Heart right ventricle (tissue), 16 donors: ENCODE measurements at regions not wholly inside any gene's neighbourhood (a gene's known extent, or its start where the extent isn't known, plus 50 kb on each side); places are given as distances from the start of the nearest gene placed in this dataset.

Experiments used
- ATAC-seq, 8 donors: fragments of 200-7000 bp; cut with Tn5 transposase; one replicate each; pipeline ENCODE4 v1.9.1; 2020; ENCODE audit warnings: mild to moderate bottlenecking in 8 of 8, moderate library complexity in 8 of 8, moderate number of reproducible peaks in 1 of 8
- DNase-seq, 2 donors: peaks; one replicate each; pipeline ENCODE4 v3.0.0-alpha.2; 2020
- H3K27ac ChIP-seq, 10 donors: fragments of 200-600 bp; sonication (generic) in 2 of 10; one replicate each; pipeline versions ENCODE4 v1.5.0 to v1.8.0; 2020 to 2022; ENCODE audit warnings: mild to moderate bottlenecking in 3 of 10
- H3K27me3 ChIP-seq, 7 donors: fragments of 200-600 bp; one replicate each; pipeline ENCODE4 v1.8.0; 2021 to 2022; ENCODE audit warnings: mild to moderate bottlenecking in 2 of 7
- H3K36me3 ChIP-seq, 9 donors: fragments of 200-600 bp; sonication (generic) in 1 of 9; one replicate each; pipeline versions ENCODE4 v1.5.0 to v1.8.0; 2020 to 2022; ENCODE audit warnings: mild to moderate bottlenecking in 2 of 9
- H3K4me1 ChIP-seq, 9 donors: fragments of 200-600 bp; sonication (generic) in 1 of 9; one replicate each; pipeline versions ENCODE4 v1.5.0 to v1.8.0; 2020 to 2022; ENCODE audit warnings: mild to moderate bottlenecking in 4 of 9
- H3K4me3 ChIP-seq, 10 donors: fragments of 200-600 bp; sonication (generic) in 2 of 10; one replicate each; pipeline versions ENCODE4 v1.5.0 to v1.8.0; 2020 to 2022; ENCODE audit warnings: mild to moderate bottlenecking in 7 of 10, moderate library complexity in 2 of 10
- H3K9me3 ChIP-seq, 11 donors: fragments of 200-600 bp in 10 of 11; sonication (generic) in 2 of 11; one replicate each; pipeline versions ENCODE4 v1.5.0 to v1.8.0; 2013 to 2022; ENCODE audit warnings: mild to moderate bottlenecking in 2 of 11, control low read depth in 1 of 11, moderate library complexity in 1 of 11
- CTCF ChIP-seq, 9 donors: fragments of 200-600 bp; sonication (generic) in 2 of 9; IDR thresholded peaks; one replicate each; pipeline versions ENCODE4 v1.5.0 to v1.8.0; 2021 to 2022; ENCODE audit warnings: antibody characterized with exemption in 9 of 9, mild to moderate bottlenecking in 5 of 9, moderate library complexity in 1 of 9
- WGBS, 2 donors: extraction: QIAGEN DNeasy Blood & Tissue Kit; methylation state at CpG; one replicate each; pipeline ENCODE4 v1.1.7; 2013; ENCODE audit warnings: inconsistent platforms in 1 of 2; 5-methylcytosine and 5-hydroxymethylcytosine counted together
- intact Hi-C, 10 donors: fragments of 100-400 bp; cut with DNase I; formaldehyde crosslinking; loops; one replicate each; pipeline versions ENCODE4 v1.11.1 to v1.14.2; 2022
- donor health status: Arrhythmogenic right ventricular cardiomyopathy.
- donor health status: ischemic (EF 13 %, LVEDD 7.1; RV severe dilation, severe dysfunction).
- donor health status: healthy with polysubstance abuse.
- donor health status: DM: no; HTN: yes; CAD: no.
- donor health status: DM: no; HTN: no; CAD: no.
- donor health status: ischemic (EF 25% LVEDD 6.9; RV normal size, moderate dysfunction).
- donor health status: ischemic (EF 25% LVEDD 5.7; RV mildly dilated, moderate dysfunction).
- donor health status: healthy.
- donor health status: DM: yes; HTN: yes; CAD: no.
- donor health status: Ischemic cardiomyopathy.
- donor health status: ischemic (EF 35%, LVEDD 5.7; RV mildly dilated, moderate dysfunction).
- donor health status: nonischemic (EF 11% LVEDD 7.7; RV severe dilation, severe dysfunction).
- donor health status: DM: yes; HTN: yes; CAD: no.
- donor health status: PGD.
- donor health status: ischemic (EF 29% LVEDD 5.4; RV normal size, mild dysfunction).
- donor health status: nonischemic (EF 23%, LVEDD 6.1; RV moderate dilation, normal function).

GRCh38 chr10:106502641-106503040, 661.9 kb downstream of the SORCS1 start:
- TF ChIP-seq CTCF (IDR thresholded peaks at IDR 0.05) = no peak
- DNase-seq = no peak
- no peaks in the 10 kb centered on the region for H3K36me3 ChIP-seq
- intact Hi-C loops = no loop called here
- no peak overlapping the region for H3K27ac ChIP-seq
- WGBS, 2 donors = 45 to 52% methylated on average over 2 of the region's 2 CpGs
- no peak overlapping the region for H3K4me3 ChIP-seq
- no peaks in the 10 kb centered on the region for H3K9me3 ChIP-seq
- H3K27me3 ChIP-seq = no peaks in the 10 kb centered on the region
- H3K4me1 ChIP-seq = no peaks in the 10 kb centered on the region
- ATAC-seq = no peak

- DNase-seq = no peak
- no peaks in the 10 kb centered on the region for H3K4me1 ChIP-seq
- H3K9me3 ChIP-seq = no peaks in the 10 kb centered on the region
- no peak for TF ChIP-seq CTCF (IDR thresholded peaks at IDR 0.05)
- H3K27me3 ChIP-seq = no peaks in the 10 kb centered on the region
- ATAC-seq = no peak
- H3K27ac ChIP-seq = no peak overlapping the region
- no peaks in the 10 kb centered on the region for H3K36me3 ChIP-seq
- H3K4me3 ChIP-seq = no peak overlapping the region
- intact Hi-C loops = no loop called here
Observed at GRCh38 chr10:106500925-106501525, 663.5 kb downstream of the SORCS1 start.

GRCh38 chr10:106500041-106500924, 664.2 kb downstream of the SORCS1 start:
- WGBS, 2 donors = 46 to 61% methylated on average over 1 of the region's 1 CpG

GRCh38 chr10:106499448-106499847, 665.1 kb downstream of the SORCS1 start:
- Histone ChIP-seq H3K4me3 (no peak overlapping the region), H3K36me3 (no peaks in the 10 kb centered on the region), H3K9me3 (no peaks in the 10 kb centered on the region), H3K27ac (no peak overlapping the region), H3K4me1 (no peaks in the 10 kb centered on the region), H3K27me3 (no peaks in the 10 kb centered on the region)
- 82 to 88% methylated on average over 2 of the region's 2 CpGs for WGBS, 2 donors
- intact Hi-C loops = no loop called here
- ATAC-seq (no peak), DNase-seq (no peak)
- TF ChIP-seq CTCF (IDR thresholded peaks at IDR 0.05) = no peak

More at GRCh38 chr10:106500041-106500924, 664.2 kb downstream of the SORCS1 start:
- no peak overlapping the region for H3K27ac ChIP-seq
- ATAC-seq (no peak), DNase-seq (no peak)
- no peaks in the 10 kb centered on the region for H3K4me1 ChIP-seq
- no peaks in the 10 kb centered on the region for H3K27me3 ChIP-seq
- intact Hi-C loops = no loop called here
- no peak for TF ChIP-seq CTCF (IDR thresholded peaks at IDR 0.05)
- H3K36me3 ChIP-seq = no peaks in the 10 kb centered on the region
- H3K4me3 ChIP-seq = no peak overlapping the region
- H3K9me3 ChIP-seq = no peaks in the 10 kb centered on the region
